Gastroesophageal sphincter (tissue), 3 donors: ENCODE measurements at regions not wholly inside any gene's neighbourhood (a gene's known extent, or its start where the extent isn't known, plus 50 kb on each side); places are given as distances from the start of the nearest gene placed in this dataset.
A peak's percentile ranks its signal among the peaks of the same experiment; 100 is the strongest.

Experiments
- CTCF ChIP-seq, 4 experiments: fragments of 200-600 bp in 2 of 4; fragments of 450-650 bp in 2 of 4; sonication (generic) in 1 of 4; IDR thresholded peaks; one replicate each; pipeline ENCODE4 v1.5.1; 2017 to 2019; ENCODE audit warnings: antibody characterized with exemption in 4 of 4, mild to moderate bottlenecking in 2 of 4, moderate library complexity in 2 of 4
- POLR2A ChIP-seq, 2 donors: fragments of 450-650 bp; IDR thresholded peaks; one replicate each; pipeline ENCODE4 v1.6.1; 2017; ENCODE audit warnings: antibody characterized with exemption in 2 of 2, mild to moderate bottlenecking in 2 of 2, moderate library complexity in 1 of 2

- TF ChIP-seq POLR2A (IDR thresholded peaks at IDR 0.05) (peak; percentile 59 to 73), CTCF (IDR thresholded peaks at IDR 0.05) (peak in 1 of 4 experiments; percentile 9)
Measured at GRCh38 chr7:114085592-114086501, 167.0 kb upstream of the PPP1R3A start.
